ENCODE measurements at regions not wholly inside any gene's neighbourhood (a gene's known extent, or its start where the extent isn't known, plus 50 kb on each side); places are given as distances from the start of the nearest gene placed in this dataset.

DNA sequence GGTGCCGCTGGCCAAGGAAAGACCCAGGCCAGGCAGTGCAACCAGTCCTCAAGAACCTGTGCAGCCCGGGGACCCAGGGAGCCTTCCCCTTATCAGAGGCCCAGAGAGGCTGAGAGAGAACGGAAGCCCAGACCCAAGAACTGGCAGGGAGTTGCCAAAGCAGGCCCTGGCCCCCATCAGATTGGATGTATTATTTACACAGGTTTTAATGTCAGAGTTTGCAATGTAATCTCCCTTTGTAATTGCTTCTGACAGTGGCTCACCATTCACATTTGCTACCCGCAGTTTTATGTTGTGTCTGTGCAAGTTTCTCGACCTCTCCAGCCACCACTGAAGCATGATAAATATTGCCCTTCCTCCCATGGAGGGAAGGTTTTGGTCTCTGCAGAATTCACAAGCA lies 660.9 kb downstream of the LIG4 start:
- WGBS (ENCODE audit: extremely low coverage, insufficient read length, low lambda C conversion rate), result no CpG with 5 or more reads among the region's 5 CpGs

More for the DNA sequence above, 660.9 kb downstream of the LIG4 start:
- no peak overlapping the region for H2AK5ac ChIP-seq (ENCODE audit: insufficient read length, low read length)
- H2BK20ac ChIP-seq (ENCODE audit: low read depth, low read length, poor library complexity, severe bottlenecking), result no peak overlapping the region
- no peaks in the 10 kb centered on the region; a peak in 1 of 7 replicates for H3K36me3 Mint-ChIP-seq (ENCODE audit: insufficient read depth in 1 of 3, low read depth in 3 of 3)
- no peak overlapping the region for H3K9ac ChIP-seq (ENCODE audit: extremely low read depth, insufficient read length, low read length)
- no peaks in the 10 kb centered on the region for H3K27me3 ChIP-seq (ENCODE audit: insufficient read depth, low read length)
- H2BK5ac ChIP-seq (ENCODE audit: insufficient read length, low read length), result no peak overlapping the region
- TF ChIP-seq CTCF (conservative IDR thresholded peaks at IDR 0.05), result no peak
- H3K9me3 Mint-ChIP-seq, result no peaks in the 10 kb centered on the region
- H3K4me1 ChIP-seq (ENCODE audit: insufficient read depth, low read length), result no peaks in the 10 kb centered on the region
- H3K79me1 ChIP-seq (ENCODE audit: insufficient read depth, low read depth, low read length, poor library complexity, severe bottlenecking), result no peaks in the 10 kb centered on the region
- H3K23me2 ChIP-seq (ENCODE audit: insufficient read length, low read depth, low read length, poor library complexity, severe bottlenecking), result no peaks in the 10 kb centered on the region
- H4K8ac ChIP-seq (replicated peaks; ENCODE audit: insufficient read length, low read depth, low read length), result no peak overlapping the region
- H2AFZ ChIP-seq (ENCODE audit: low read length), result no peak overlapping the region
- H2BK12ac ChIP-seq (ENCODE audit: insufficient read length, low read depth, low read length), result no peak overlapping the region
- no peak overlapping the region for H4K5ac ChIP-seq (ENCODE audit: insufficient read length, low read depth, low read length)
- H3K4me1 Mint-ChIP-seq, result 0 out of 4 replicates have a peak, but pooled peaks cover 2% of the 10 kb centered on the region in 2 experiments
- no peaks in the 10 kb centered on the region for H4K20me1 ChIP-seq (ENCODE audit: control insufficient read depth, insufficient read depth, insufficient read length)
- no peak overlapping the region for H3K23ac ChIP-seq (ENCODE audit: insufficient read length, low read depth, low read length)
- DNase-seq, result no peak
- H3T11ph ChIP-seq (ENCODE audit: low read length), result no peak overlapping the region
- H3K27ac ChIP-seq (ENCODE audit: insufficient read length, low read depth, low read length), result no peak overlapping the region
- no peak overlapping the region for H2BK120ac ChIP-seq (ENCODE audit: low read depth, low read length, poor library complexity, severe bottlenecking)
- H3K27ac Mint-ChIP-seq, result peak overlapping the region in 2 of 3 experiments; percentile 13 to 27; a peak in 1 of 7 replicates
- no peak overlapping the region for H4K91ac ChIP-seq (ENCODE audit: insufficient read length, low read depth, low read length)
- no peak overlapping the region for H2BK15ac ChIP-seq (ENCODE audit: low read depth, low read length)
- no peaks in the 10 kb centered on the region for H3K79me2 ChIP-seq (ENCODE audit: insufficient read depth, low read length)
- H3K18ac ChIP-seq (ENCODE audit: insufficient read length, low read depth, low read length), result no peak overlapping the region
- no peak overlapping the region for H3K14ac ChIP-seq (ENCODE audit: insufficient read depth, low read length)
- H3K4ac ChIP-seq (ENCODE audit: low read depth, low read length), result no peak overlapping the region
- H3K4me2 ChIP-seq (ENCODE audit: insufficient read depth, insufficient read length, low read length), result no peak overlapping the region
- no peak overlapping the region for H3K4me3 Mint-ChIP-seq
- H3K56ac ChIP-seq (ENCODE audit: insufficient read length, low read depth, low read length), result no peak overlapping the region
- H3K9me3 ChIP-seq (ENCODE audit: control insufficient read depth, low read depth, low read length), result no peaks in the 10 kb centered on the region
- H3K27me3 Mint-ChIP-seq (ENCODE audit: low read depth), result no peaks in the 10 kb centered on the region

Data from H9 (cell line).